NCI-H510A treated with DMSO at 0.1 percent for 48 hours (cell line): ENCODE measurements at regions not wholly inside any gene's neighbourhood (a gene's known extent, or its start where the extent isn't known, plus 50 kb on each side); places are given as distances from the start of the nearest gene placed in this dataset.
"Not testable (repeated sequence)": the region's sequence is repeated elsewhere in the genome, so short reads cannot be mapped to it uniquely, and the experiment has no call there.

Experiments
- DNase-seq: peaks from one replicate; lab custom pipeline; 2025; lab: John Stamatoyannopoulos, UW

DNA sequence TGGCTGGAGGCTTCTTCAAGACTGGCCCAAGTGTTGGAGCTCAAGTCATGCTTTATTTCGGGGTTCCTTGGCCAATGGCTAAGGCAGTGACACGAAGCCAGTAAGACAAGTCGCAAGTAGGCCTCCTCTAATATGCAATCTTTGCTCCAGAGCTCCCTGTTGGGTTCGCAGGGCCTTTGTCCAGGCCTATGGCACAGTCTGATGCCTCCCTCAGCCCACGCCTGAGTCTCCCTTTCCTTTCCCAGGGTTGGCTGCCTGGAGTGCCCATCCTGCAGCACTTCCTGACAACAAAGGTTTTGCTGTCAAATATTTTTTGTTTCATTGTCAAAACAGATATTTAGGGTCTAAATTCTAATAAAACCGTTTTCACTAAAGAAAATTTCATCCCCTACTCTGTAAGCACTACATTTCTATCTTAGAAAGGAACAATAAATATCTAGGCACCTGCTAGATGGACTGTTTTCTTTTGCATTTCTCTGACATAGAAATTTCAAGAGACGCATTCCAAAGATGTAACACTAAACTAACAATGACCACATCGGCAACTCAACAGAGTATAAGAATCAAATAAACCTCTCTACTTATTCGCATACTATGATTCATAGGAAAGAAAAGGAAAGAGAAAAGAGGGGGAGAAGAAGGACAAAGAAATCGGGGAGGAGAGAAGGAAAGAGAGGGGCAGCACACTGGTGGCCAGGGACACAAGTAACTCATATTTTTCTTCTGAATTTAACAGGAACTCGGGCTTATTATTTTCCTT is 393.1 kb upstream of the ATP11B start:
- no peak for DNase-seq

- DNase-seq = no peak
Observed at GRCh38 chr3:182400838-182401237, 392.5 kb upstream of the ATP11B start.

DNA sequence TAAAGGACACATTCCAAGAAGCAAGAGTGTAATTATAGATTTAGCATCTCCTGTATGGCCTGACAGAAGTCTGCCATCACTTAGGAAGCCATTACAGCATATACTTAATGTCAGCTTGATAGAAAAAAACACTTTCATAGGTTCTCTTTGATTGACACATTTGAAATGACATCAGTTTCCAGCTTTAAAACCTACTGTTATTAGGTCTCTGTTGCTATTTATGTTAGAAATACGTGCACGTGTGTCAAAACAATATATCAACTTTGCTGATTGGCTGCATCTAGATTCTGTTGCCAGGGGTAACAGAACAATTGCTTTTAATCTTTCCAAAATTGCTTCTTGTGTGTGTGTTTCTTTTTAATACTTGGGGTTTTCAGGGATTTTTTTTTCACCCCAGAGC is 389.3 kb upstream of the ATP11B start:
- no peak for DNase-seq

GRCh38 chr3:182405759-182406158 is 387.5 kb upstream of the ATP11B start:
- no peak for DNase-seq

GRCh38 chr3:182406786-182407185 is 386.5 kb upstream of the ATP11B start:
- no peak for DNase-seq

DNA sequence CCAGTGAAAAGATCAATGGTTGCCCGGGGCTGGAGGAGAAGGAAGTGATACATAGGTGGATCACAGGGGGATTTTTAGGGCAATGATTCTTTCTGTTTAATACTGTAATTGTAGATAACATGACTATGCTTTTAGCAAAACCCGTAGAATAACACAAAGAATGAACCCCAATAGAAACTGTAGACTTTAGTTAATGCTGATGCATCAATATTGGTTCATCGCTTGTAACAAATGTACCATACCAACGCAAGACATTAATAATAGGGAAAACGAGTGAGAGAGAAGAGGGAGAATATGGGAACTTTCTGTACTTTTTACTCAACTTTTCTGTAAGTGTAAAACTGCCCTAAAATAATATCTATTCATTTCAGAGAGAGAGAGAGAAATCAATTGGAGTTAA is 383.3 kb upstream of the ATP11B start:
- DNase-seq = no peak

GRCh38 chr3:182412066-182412465 is 381.2 kb upstream of the ATP11B start:
- DNase-seq = no peak

DNA sequence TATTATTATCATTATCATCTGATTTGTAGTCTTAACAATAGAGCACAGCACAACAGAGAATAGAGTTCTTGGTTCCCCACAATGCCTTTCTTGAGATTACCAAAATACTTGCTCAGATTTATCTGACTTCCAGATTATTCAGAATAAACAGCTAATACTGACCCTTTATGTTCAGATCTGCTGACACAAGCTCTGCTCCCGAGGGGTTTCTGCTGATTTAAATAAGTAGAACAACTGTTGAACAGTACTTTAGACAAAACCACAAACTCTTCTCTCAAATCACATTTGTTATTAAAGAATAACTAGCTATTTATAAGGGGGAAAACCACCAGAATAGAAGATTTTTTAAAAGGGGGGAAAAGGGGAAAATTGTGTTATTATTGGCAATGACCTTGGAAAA is 380.2 kb upstream of the ATP11B start:
- no peak for DNase-seq

GRCh38 chr3:182413682-182414081 is 379.6 kb upstream of the ATP11B start:
- DNase-seq = no peak

DNA sequence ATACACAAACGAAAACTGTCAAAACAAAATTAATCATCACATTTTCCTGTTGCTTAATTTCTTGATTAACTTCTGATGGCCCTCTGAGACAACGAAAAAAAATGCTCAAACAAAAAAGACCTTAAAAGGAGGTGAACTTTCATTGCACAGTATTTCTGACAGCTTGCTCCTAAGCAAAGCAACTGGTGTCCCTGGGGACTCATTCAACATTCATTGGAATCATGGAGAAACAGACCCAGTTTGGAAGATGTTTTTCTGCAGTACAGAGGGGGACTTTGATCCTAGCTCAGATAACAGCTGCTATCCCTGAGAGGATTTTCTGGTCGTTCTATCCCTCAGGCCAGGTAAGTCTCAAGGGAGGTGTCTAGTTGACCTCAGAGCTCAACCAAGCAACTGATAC is 378.7 kb upstream of the ATP11B start:
- DNase-seq = no peak

GRCh38 chr3:182420741-182421140 is 372.6 kb upstream of the ATP11B start:
- no peak for DNase-seq

DNA sequence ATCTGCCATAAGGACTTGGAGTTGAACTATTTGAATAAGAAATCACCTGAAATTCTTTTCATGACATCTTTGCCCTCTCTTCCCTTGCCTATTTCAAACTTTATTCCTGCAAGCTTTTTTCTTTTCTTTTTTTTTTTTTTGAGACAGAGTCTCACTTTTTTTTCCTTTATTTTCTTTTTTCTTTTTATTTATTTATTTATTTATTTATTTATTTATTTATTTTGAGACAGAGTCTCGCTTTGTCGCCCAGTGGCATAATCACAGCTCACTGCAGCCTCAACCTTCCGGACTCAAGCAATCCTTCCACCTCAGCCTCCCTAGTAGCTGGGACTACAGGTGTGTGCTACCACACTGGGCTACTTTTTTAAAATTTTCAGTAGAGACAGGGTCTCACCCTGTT is 369.3 kb upstream of the ATP11B start:
- no peak for DNase-seq

- not testable (repeated sequence) for DNase-seq
Observed at GRCh38 chr3:182425926-182426718, 367.2 kb upstream of the ATP11B start.

GRCh38 chr3:182431972-182432371 is 361.3 kb upstream of the ATP11B start:
- DNase-seq = not testable (repeated sequence)

GRCh38 chr3:182435860-182436259 is 357.4 kb upstream of the ATP11B start:
- DNase-seq = peak; percentile 53

GRCh38 chr3:182436547-182436946 is 356.8 kb upstream of the ATP11B start:
- peak; percentile 92 for DNase-seq

GRCh38 chr3:182438398-182438797 is 354.9 kb upstream of the ATP11B start:
- DNase-seq = peak; percentile 84

- no peak for DNase-seq
Observed at GRCh38 chr3:182440101-182440500, 353.2 kb upstream of the ATP11B start.

DNA sequence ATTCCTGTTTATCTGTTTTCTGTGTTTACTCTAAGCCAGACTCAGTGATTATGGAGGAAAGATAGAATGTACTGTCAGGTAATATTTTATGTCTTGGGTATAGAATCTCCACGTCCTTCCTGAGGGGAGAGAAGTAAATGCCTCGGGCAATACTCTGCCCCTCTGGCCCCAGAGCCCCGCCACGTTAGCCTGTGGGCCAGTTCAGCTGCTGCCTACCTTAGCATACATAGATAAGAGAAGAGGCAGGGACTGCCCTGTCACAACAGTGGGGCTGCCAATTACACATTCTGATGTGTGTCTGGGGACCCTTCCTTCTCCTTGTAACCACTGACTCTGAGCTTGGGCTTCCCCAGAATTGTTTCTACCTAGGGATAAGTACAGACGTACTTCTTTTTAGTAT is 347.7 kb upstream of the ATP11B start:
- DNase-seq = no peak

DNA sequence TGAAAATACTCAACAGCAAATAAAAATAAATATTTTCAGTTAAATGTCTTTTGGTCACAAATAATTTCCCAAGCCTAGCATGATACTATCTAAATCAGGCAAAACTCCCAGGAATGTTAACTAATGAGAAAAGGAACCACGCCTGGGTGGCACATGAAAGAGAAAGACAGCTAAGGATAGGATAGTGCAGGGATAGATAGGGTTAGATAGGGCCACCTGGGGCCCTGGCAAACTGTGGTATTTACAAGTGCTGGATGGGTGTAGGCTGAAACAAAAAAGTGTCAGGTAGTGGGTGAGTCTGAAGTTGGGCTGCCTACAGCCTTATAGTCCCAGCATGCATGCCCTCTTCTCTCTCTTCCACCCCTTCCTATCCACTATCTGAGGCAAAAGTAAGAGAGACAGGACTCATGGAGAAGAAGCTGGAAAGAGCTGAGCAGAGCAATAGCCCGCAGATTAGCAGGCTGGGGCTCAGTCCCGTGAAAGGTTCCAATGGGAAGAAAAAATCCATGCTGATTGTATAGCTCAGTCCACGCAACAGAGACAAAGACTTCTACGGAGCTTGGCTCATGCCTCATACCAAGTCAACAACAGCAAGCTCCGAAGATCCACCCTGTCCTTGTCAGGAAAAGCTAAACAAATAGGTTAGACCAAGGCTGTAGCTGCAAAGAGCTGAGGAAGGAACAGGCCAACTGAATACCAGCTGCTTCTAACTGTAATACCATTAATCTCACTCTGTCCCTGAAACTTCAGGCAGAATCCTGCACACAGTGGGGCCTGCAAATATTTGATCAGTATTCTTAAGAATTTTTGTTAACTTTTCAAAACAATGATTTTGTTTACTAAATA is 342.1 kb upstream of the ATP11B start:
- DNase-seq = no peak

GRCh38 chr3:182451871-182452270 is 341.4 kb upstream of the ATP11B start:
- no peak for DNase-seq

GRCh38 chr3:182455011-182455410 is 338.3 kb upstream of the ATP11B start:
- no peak for DNase-seq

GRCh38 chr3:182460303-182460702 is 333.0 kb upstream of the ATP11B start:
- DNase-seq = no peak
